NT2/D1 (cell line): ENCODE measurements at regions not wholly inside any gene's neighbourhood (a gene's known extent, or its start where the extent isn't known, plus 50 kb on each side); places are given as distances from the start of the nearest gene placed in this dataset.

Experiments used
- SUZ12 ChIP-seq: IDR thresholded peaks from 2 replicates; pipeline ENCODE4 v1.6.1; 2011; ENCODE audit not compliant: insufficient read length, insufficient read depth; ENCODE audit errors: extremely low read depth
- YY1 ChIP-seq: IDR thresholded peaks from 2 replicates; pipeline ENCODE4 v1.6.1; 2011; ENCODE audit not compliant: insufficient read length, insufficient read depth
- ZNF274 ChIP-seq: IDR thresholded peaks from 2 replicates; pipeline ENCODE4 v1.6.1; 2011; ENCODE audit warnings: mild to moderate bottlenecking, low read depth, low read length

- no peak for TF ChIP-seq ZNF274
- no peak for TF ChIP-seq SUZ12
- TF ChIP-seq YY1, result no peak
These were observed 186.3 kb upstream of the HNRNPA3 start for GRCh38 chr2:177026253-177026652.
